HEK293 (cell line): ENCODE measurements at regions not wholly inside any gene's neighbourhood (a gene's known extent, or its start where the extent isn't known, plus 50 kb on each side); places are given as distances from the start of the nearest gene placed in this dataset.

Experiments
- CTCF ChIA-PET: fragments of 350-600 bp; formaldehyde crosslinking; extraction: SDS; loops from one replicate; lab custom pipeline; 2021; ENCODE audit warnings: antibody characterized with exemption; lab: Yijun Ruan, JAX
- POLR2A ChIA-PET: fragments of 300-600 bp; formaldehyde crosslinking; extraction: SDS; loops from one replicate; lab custom pipeline; 2020; ENCODE audit warnings: antibody characterized with exemption, inconsistent platforms; lab: Yijun Ruan, JAX
- H3K27ac ChIP-seq: fragments of 200-500 bp; sonication (Bioruptor generic); 2 replicates; pipeline ENCODE4 v1.5.1; 2014; ENCODE audit warnings: low read depth, low read length, control low read depth, inconsistent platforms; ENCODE audit errors: extremely low read depth
- H3K36me3 ChIP-seq, 2 experiments: fragments of 200-500 bp in 1 of 2; sonication (Bioruptor generic) in 1 of 2; 1 replicate in 1 of 2; 2 replicates in 1 of 2; pipeline ENCODE4 v1.5.1; 2014 to 2017; ENCODE audit warnings: inconsistent platforms in 2 of 2, low read length in 2 of 2; ENCODE audit not compliant: control insufficient read depth in 2 of 2, insufficient read depth in 1 of 2
- H3K4me1 ChIP-seq: fragments of 200-500 bp; sonication (Bioruptor generic); 2 replicates; pipeline ENCODE4 v1.5.1; 2014; ENCODE audit warnings: mild to moderate bottlenecking, low read length, inconsistent platforms; ENCODE audit not compliant: control insufficient read depth, insufficient read depth
- H3K4me3 ChIP-seq: 2 replicates; pipeline ENCODE4 v1.5.1; 2011; ENCODE audit warnings: low read depth, mild to moderate bottlenecking, control low read depth, low read length, moderate library complexity
- H3K9me3 ChIP-seq: fragments of 200-500 bp; sonication (Bioruptor generic); 2 replicates; pipeline ENCODE4 v1.5.1; 2014; ENCODE audit warnings: low read depth, low read length, inconsistent platforms; ENCODE audit not compliant: control insufficient read depth, insufficient read depth
- SCRT1 ChIP-seq: fragments of 450-650 bp; formaldehyde crosslinking; IDR thresholded peaks from 2 replicates; pipeline ENCODE4 v1.5.1; 2016; ENCODE audit warnings: missing biosample characterization, missing genetic modification characterization, borderline replicate concordance
- TCF7L2 ChIP-seq: IDR thresholded peaks from 2 replicates; pipeline ENCODE4 v1.6.1; 2011; ENCODE audit warnings: low read depth, mild to moderate bottlenecking, inconsistent platforms, low read length, moderate library complexity, borderline replicate concordance
- ZBTB1 ChIP-seq: fragments of 450-650 bp; formaldehyde crosslinking; IDR thresholded peaks from 2 replicates; pipeline ENCODE4 v1.5.1; 2016; ENCODE audit warnings: missing biosample characterization, missing genetic modification characterization
- ZBTB17 ChIP-seq: fragments of 450-650 bp; formaldehyde crosslinking; IDR thresholded peaks from 2 replicates; pipeline ENCODE4 v1.5.1; 2016; ENCODE audit warnings: missing biosample characterization, missing genetic modification characterization
- ZBTB7A ChIP-seq: fragments of 450-650 bp; formaldehyde crosslinking; IDR thresholded peaks from 2 replicates; pipeline ENCODE4 v1.5.1; 2016; ENCODE audit warnings: low read depth, missing biosample characterization, missing genetic modification characterization
- ZNF140 ChIP-seq: fragments of 450-650 bp; formaldehyde crosslinking; IDR thresholded peaks from 2 replicates; pipeline ENCODE4 v1.5.1; 2016; ENCODE audit warnings: missing biosample characterization, missing genetic modification characterization
- ZNF175 ChIP-seq: fragments of 450-650 bp; formaldehyde crosslinking; IDR thresholded peaks from 2 replicates; pipeline ENCODE4 v1.5.1; 2016; ENCODE audit warnings: missing biosample characterization, missing genetic modification characterization
- ZNF184 ChIP-seq: fragments of 450-650 bp; IDR thresholded peaks from 2 replicates; pipeline ENCODE4 v1.5.1; 2018; ENCODE audit warnings: missing biosample characterization, mild to moderate bottlenecking, missing genetic modification characterization
- ZNF211 ChIP-seq: fragments of 450-650 bp; formaldehyde crosslinking; IDR thresholded peaks from 2 replicates; pipeline ENCODE4 v1.5.1; 2016; ENCODE audit warnings: low read depth, missing biosample characterization, missing genetic modification characterization
- ZNF266 ChIP-seq: fragments of 450-650 bp; formaldehyde crosslinking; IDR thresholded peaks from 2 replicates; pipeline ENCODE4 v1.5.1; 2016; ENCODE audit warnings: missing biosample characterization, missing genetic modification characterization, low read depth
- ZNF311 ChIP-seq: fragments of 450-650 bp; formaldehyde crosslinking; IDR thresholded peaks from 2 replicates; pipeline ENCODE4 v1.5.1; 2017; ENCODE audit warnings: missing biosample characterization, missing genetic modification characterization, borderline replicate concordance
- ZNF510 ChIP-seq: fragments of 450-650 bp; formaldehyde crosslinking; IDR thresholded peaks from 2 replicates; pipeline ENCODE4 v1.5.1; 2018; ENCODE audit warnings: mild to moderate bottlenecking, missing genetic modification characterization, missing biosample characterization; ENCODE audit not compliant: insufficient replicate concordance
- ZNF548 ChIP-seq: fragments of 450-650 bp; formaldehyde crosslinking; IDR thresholded peaks from 2 replicates; pipeline ENCODE4 v1.5.1; 2016; ENCODE audit warnings: missing biosample characterization, missing genetic modification characterization
- ZNF600 ChIP-seq: fragments of 450-650 bp; formaldehyde crosslinking; IDR thresholded peaks from 2 replicates; pipeline ENCODE4 v1.5.1; 2016; ENCODE audit warnings: missing biosample characterization, missing genetic modification characterization
- ZNF654 ChIP-seq: fragments of 450-650 bp; formaldehyde crosslinking; IDR thresholded peaks from 2 replicates; pipeline ENCODE4 v1.5.1; 2016; ENCODE audit warnings: low read depth, missing biosample characterization, missing genetic modification characterization
- ZNF677 ChIP-seq: fragments of 450-650 bp; IDR thresholded peaks from 2 replicates; pipeline ENCODE4 v1.5.0; 2018; ENCODE audit warnings: missing biosample characterization, mild to moderate bottlenecking, missing genetic modification characterization, moderate library complexity
- ZNF791 ChIP-seq: fragments of 450-650 bp; formaldehyde crosslinking; IDR thresholded peaks from 2 replicates; pipeline ENCODE4 v1.5.1; 2016; ENCODE audit warnings: missing biosample characterization, missing genetic modification characterization
- ZSCAN16 ChIP-seq: fragments of 450-650 bp; formaldehyde crosslinking; IDR thresholded peaks from 2 replicates; pipeline ENCODE4 v1.5.1; 2016; ENCODE audit warnings: missing biosample characterization, missing genetic modification characterization
- ZSCAN23 ChIP-seq: fragments of 450-650 bp; formaldehyde crosslinking; IDR thresholded peaks from 2 replicates; pipeline ENCODE4 v1.5.1; 2016; ENCODE audit warnings: missing biosample characterization, missing genetic modification characterization
- TF ChIP-seq, protein P1 (sequence below): fragments of 450-650 bp; formaldehyde crosslinking; IDR thresholded peaks from 2 replicates; pipeline ENCODE4 v1.5.1; 2016; ENCODE audit warnings: missing biosample characterization, missing genetic modification characterization
- TF ChIP-seq, protein P2 (sequence below): fragments of 450-650 bp; formaldehyde crosslinking; IDR thresholded peaks from 2 replicates; pipeline ENCODE4 v1.5.1; 2016; ENCODE audit warnings: missing biosample characterization, missing genetic modification characterization
- TF ChIP-seq, protein P3 (sequence below): fragments of 450-650 bp; formaldehyde crosslinking; conservative IDR thresholded peaks from 2 replicates; pipeline ENCODE4 v1.5.1; 2016; ENCODE audit warnings: low read depth, missing biosample characterization, missing genetic modification characterization
- TF ChIP-seq, protein P4 (sequence below): fragments of 450-650 bp; formaldehyde crosslinking; IDR thresholded peaks from 2 replicates; pipeline ENCODE4 v1.5.1; 2016; ENCODE audit warnings: missing biosample characterization, missing genetic modification characterization

DNA sequence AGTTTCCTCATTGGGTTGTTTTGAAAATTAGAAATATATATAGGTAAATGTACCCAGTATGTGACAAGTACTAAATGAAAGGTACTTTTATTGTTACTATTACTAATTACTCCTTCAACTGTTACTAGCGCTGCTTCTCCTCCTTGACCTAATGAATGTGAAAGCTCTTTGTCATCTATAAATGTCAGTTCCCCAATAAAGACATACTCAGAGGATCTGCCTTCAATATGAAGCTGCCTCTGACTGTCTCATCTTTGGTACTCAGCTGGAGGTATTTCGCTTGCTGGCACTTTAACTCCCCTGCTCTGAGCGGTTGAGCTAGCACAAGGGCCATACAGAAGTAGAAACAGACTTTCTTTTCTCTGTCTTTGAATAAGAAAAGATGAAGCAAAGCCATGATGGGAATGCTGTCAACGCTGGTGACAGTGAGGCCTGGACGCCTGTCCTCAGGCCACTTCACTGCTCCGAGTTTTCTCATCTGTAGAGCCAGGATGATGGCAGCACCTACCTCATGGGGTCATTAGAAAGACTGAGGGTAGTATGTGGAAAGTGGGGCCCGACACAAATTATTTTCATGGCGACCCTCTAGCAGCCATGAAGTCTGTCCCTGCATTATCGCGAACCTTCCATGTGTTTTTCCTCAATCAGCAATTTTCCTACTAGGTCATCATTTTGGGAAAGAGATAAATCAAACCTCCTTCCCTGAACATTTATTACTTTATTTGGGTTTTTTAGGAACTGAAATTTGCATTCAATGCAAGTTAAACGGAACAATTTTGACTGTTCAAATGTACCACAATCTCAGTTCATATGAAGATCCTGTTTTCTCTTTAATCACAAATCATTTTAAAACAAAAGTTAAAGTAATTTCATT is 55.9 kb upstream of the SNX9 start:
- Histone ChIP-seq H3K27ac (no peak overlapping the region), H3K4me1 (peaks cover 5% of the 10 kb centered on the region; the same call in 1 of the 2 replicates), H3K4me3 (no peak overlapping the region), H3K36me3 (no peaks in the 10 kb centered on the region), H3K9me3 (no peaks in the 10 kb centered on the region)
- ChIA-PET CTCF (interaction anchor here (3.2 kb wide), 1 partner anchor 11 kb away, joined by 14 read pairs; no protein-coding TSS in a partner anchor), POLR2A (no interaction called here)
- no peak for TF ChIP-seq ZNF654
- TF ChIP-seq ZNF510 (tag by site-specific recombination), result no peak
- TF ChIP-seq ZBTB7A, result no peak
- TF ChIP-seq ZNF600 (tag by site-specific recombination), result no peak
- TF ChIP-seq ZSCAN23 (tag by site-specific recombination), result no peak

DNA sequence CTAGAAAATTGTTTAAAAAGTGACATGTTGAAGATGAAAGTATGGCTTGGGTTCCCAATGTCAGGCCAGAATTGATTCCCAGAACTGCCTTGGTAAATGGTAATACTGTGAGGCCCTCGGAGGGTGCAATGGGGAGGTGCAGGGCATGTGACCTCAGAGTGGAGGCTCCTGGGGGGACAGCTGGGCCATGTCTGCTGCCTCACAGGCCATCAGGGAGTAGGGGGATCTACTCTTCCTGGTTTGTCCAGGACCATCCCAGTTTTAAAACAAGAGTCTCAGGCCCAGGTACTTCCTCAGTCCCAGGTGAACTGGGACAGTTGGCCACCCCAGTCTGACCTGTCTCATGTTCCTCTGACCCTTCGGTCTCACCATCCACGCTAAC is 55.3 kb upstream of the SNX9 start:
- no peak overlapping the region for H3K27ac ChIP-seq
- H3K36me3 ChIP-seq, result no peaks in the 10 kb centered on the region
- H3K4me1 ChIP-seq, result peaks cover 5% of the 10 kb centered on the region; the same call in 1 of the 2 replicates
- ChIA-PET POLR2A (no interaction called here), CTCF (interaction anchor here (0.5 kb wide), 1 partner anchor 306 kb away, joined by 3 read pairs; no protein-coding TSS in a partner anchor)
- no peaks in the 10 kb centered on the region for H3K9me3 ChIP-seq
- no peak overlapping the region for H3K4me3 ChIP-seq
- TF ChIP-seq, protein P1, sequence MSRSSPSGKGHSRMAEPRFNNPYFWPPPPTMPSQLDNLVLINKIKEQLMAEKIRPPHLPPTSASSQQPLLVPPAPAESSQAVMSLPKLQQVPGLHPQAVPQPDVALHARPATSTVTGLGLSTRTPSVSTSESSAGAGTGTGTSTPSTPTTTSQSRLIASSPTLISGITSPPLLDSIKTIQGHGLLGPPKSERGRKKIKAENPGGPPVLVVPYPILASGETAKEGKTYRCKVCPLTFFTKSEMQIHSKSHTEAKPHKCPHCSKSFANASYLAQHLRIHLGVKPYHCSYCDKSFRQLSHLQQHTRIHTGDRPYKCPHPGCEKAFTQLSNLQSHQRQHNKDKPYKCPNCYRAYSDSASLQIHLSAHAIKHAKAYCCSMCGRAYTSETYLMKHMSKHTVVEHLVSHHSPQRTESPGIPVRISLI (tag by site-specific recombination), result no peak
- TF ChIP-seq TCF7L2 (no peak), ZBTB17 (tag by site-specific recombination) (no peak), ZNF677 (no peak), ZNF175 (tag by site-specific recombination) (no peak), ZNF266 (tag by site-specific recombination) (no peak), ZNF311 (no peak), ZSCAN23 (tag by site-specific recombination) (no peak), ZNF791 (no peak), ZNF184 (tag by site-specific recombination) (no peak)
- TF ChIP-seq, protein P2, sequence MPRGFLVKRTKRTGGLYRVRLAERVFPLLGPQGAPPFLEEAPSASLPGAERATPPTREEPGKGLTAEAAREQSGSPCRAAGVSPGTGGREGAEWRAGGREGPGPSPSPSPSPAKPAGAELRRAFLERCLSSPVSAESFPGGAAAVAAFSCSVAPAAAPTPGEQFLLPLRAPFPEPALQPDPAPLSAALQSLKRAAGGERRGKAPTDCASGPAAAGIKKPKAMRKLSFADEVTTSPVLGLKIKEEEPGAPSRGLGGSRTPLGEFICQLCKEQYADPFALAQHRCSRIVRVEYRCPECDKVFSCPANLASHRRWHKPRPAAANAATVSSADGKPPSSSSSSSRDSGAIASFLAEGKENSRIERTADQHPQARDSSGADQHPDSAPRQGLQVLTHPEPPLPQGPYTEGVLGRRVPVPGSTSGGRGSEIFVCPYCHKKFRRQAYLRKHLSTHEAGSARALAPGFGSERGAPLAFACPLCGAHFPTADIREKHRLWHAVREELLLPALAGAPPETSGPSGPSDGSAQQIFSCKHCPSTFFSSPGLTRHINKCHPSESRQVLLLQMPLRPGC (tag by site-specific recombination), result no peak

DNA sequence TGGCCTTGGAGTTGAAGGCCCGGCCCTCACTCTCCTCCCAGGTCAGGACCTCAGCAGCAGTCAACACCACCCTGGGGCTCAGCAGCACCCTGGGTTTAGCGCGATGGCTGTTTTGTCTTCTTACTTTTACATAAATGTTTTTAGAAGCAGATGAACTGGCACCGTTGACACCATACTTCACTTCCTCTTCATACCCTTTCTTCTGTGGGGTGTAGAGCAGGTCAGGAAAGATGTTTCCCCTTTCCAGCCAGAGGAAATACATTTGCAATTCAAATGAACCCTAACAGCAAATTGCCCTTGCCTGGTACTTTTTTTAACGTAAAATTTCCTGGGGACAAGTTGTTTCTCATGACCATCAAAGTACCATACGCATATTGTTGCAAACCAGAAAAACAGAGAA is 54.7 kb upstream of the SNX9 start:
- no peak overlapping the region for H3K27ac ChIP-seq
- ChIA-PET CTCF (interaction anchor here (0.5 to 2.4 kb wide), 2 partner anchors 11 to 305 kb away, joined by 3 to 14 read pairs; no protein-coding TSS in a partner anchor), POLR2A (no interaction called here)
- no peaks in the 10 kb centered on the region for H3K36me3 ChIP-seq
- H3K4me1 ChIP-seq, result peaks cover 5% of the 10 kb centered on the region; the same call in 1 of the 2 replicates
- H3K4me3 ChIP-seq, result no peak overlapping the region
- no peaks in the 10 kb centered on the region for H3K9me3 ChIP-seq
- TF ChIP-seq SCRT1 (tag by site-specific recombination) (no peak), ZBTB17 (tag by site-specific recombination) (no peak), ZSCAN16 (tag by site-specific recombination) (no peak), ZBTB1 (tag by site-specific recombination) (no peak), ZNF211 (tag by site-specific recombination) (no peak), ZNF548 (tag by site-specific recombination) (no peak), ZNF140 (no peak)
- TF ChIP-seq, protein P3, sequence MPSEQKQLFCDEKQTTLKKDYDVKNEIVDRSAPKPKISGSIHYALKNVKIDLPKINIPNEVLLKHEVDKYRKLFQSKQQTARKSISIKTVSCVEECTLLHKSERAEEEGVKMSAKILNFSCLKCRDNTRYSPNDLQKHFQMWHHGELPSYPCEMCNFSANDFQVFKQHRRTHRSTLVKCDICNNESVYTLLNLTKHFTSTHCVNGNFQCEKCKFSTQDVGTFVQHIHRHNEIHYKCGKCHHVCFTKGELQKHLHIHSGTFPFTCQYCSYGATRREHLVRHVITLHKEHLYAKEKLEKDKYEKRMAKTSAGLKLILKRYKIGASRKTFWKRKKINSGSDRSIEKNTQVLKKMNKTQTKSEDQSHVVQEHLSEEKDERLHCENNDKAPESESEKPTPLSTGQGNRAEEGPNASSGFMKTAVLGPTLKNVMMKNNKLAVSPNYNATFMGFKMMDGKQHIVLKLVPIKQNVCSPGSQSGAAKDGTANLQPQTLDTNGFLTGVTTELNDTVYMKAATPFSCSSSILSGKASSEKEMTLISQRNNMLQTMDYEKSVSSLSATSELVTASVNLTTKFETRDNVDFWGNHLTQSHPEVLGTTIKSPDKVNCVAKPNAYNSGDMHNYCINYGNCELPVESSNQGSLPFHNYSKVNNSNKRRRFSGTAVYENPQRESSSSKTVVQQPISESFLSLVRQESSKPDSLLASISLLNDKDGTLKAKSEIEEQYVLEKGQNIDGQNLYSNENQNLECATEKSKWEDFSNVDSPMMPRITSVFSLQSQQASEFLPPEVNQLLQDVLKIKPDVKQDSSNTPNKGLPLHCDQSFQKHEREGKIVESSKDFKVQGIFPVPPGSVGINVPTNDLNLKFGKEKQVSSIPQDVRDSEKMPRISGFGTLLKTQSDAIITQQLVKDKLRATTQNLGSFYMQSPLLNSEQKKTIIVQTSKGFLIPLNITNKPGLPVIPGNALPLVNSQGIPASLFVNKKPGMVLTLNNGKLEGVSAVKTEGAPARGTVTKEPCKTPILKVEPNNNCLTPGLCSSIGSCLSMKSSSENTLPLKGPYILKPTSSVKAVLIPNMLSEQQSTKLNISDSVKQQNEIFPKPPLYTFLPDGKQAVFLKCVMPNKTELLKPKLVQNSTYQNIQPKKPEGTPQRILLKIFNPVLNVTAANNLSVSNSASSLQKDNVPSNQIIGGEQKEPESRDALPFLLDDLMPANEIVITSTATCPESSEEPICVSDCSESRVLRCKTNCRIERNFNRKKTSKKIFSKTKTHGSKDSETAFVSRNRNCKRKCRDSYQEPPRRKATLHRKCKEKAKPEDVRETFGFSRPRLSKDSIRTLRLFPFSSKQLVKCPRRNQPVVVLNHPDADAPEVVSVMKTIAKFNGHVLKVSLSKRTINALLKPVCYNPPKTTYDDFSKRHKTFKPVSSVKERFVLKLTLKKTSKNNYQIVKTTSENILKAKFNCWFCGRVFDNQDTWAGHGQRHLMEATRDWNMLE (tag by site-specific recombination), result no peak
- TF ChIP-seq, protein P4, sequence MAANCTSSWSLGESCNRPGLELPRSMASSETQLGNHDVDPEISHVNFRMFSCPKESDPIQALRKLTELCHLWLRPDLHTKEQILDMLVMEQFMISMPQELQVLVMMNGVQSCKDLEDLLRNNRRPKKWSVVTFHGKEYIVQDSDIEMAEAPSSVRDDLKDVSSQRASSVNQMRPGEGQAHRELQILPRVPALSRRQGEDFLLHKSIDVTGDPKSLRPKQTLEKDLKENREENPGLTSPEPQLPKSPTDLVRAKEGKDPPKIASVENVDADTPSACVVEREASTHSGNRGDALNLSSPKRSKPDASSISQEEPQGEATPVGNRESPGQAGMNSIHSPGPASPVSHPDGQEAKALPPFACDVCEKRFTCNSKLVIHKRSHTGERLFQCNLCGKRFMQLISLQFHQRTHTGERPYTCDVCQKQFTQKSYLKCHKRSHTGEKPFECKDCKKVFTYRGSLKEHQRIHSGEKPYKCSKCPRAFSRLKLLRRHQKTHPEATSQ (tag by site-specific recombination), result no peak
